Endothelial cell (in vitro differentiated cells): ENCODE measurements at regions not wholly inside any gene's neighbourhood (a gene's known extent, or its start where the extent isn't known, plus 50 kb on each side); places are given as distances from the start of the nearest gene placed in this dataset.

ENCODE experiments used
- DNase-seq: peaks from one replicate; pipeline ENCODE4 v3.0.0; 2021; ENCODE audit warnings: low spot score
- H3K27ac Mint-ChIP-seq: one replicate; pipeline ENCODE4 v1.8.0; 2021; ENCODE audit warnings: mixed read lengths, inconsistent platforms; ENCODE audit not compliant: unreplicated experiment
- H3K27me3 Mint-ChIP-seq: one replicate; pipeline ENCODE4 v1.8.0; 2021; ENCODE audit warnings: mild to moderate bottlenecking, moderate library complexity, mixed read lengths, inconsistent platforms; ENCODE audit not compliant: unreplicated experiment
- H3K36me3 Mint-ChIP-seq: one replicate; pipeline ENCODE4 v1.8.0; 2021; ENCODE audit warnings: mild to moderate bottlenecking, low read depth, mixed read lengths, inconsistent platforms; ENCODE audit not compliant: unreplicated experiment
- H3K4me1 Mint-ChIP-seq: one replicate; pipeline ENCODE4 v1.8.0; 2021; ENCODE audit warnings: mild to moderate bottlenecking, mixed read lengths, inconsistent platforms; ENCODE audit not compliant: unreplicated experiment
- H3K4me3 Mint-ChIP-seq: one replicate; pipeline ENCODE4 v1.8.0; 2021; ENCODE audit warnings: mild to moderate bottlenecking, mixed read lengths, inconsistent platforms; ENCODE audit not compliant: unreplicated experiment
- H3K9me3 Mint-ChIP-seq: one replicate; pipeline ENCODE4 v1.8.0; 2021; ENCODE audit warnings: mixed read lengths, inconsistent platforms; ENCODE audit not compliant: unreplicated experiment
- CTCF ChIP-seq: fragments of 200-600 bp; sonication (generic); IDR thresholded peaks from one replicate; pipeline ENCODE4 v1.5.0; 2021; ENCODE audit warnings: antibody characterized with exemption; ENCODE audit not compliant: unreplicated experiment

- Mint-ChIP-seq H3K9me3 (no peaks in the 10 kb centered on the region), H3K27ac (no peak overlapping the region), H3K36me3 (no peaks in the 10 kb centered on the region), H3K4me1 (peaks cover 12% of the 10 kb centered on the region), H3K4me3 (no peak overlapping the region), H3K27me3 (no peaks in the 10 kb centered on the region)
- DNase-seq = no peak
- TF ChIP-seq CTCF = no peak
Measured at GRCh38 chr7:15043931-15044330, 141.4 kb upstream of the DGKB start.

DNA sequence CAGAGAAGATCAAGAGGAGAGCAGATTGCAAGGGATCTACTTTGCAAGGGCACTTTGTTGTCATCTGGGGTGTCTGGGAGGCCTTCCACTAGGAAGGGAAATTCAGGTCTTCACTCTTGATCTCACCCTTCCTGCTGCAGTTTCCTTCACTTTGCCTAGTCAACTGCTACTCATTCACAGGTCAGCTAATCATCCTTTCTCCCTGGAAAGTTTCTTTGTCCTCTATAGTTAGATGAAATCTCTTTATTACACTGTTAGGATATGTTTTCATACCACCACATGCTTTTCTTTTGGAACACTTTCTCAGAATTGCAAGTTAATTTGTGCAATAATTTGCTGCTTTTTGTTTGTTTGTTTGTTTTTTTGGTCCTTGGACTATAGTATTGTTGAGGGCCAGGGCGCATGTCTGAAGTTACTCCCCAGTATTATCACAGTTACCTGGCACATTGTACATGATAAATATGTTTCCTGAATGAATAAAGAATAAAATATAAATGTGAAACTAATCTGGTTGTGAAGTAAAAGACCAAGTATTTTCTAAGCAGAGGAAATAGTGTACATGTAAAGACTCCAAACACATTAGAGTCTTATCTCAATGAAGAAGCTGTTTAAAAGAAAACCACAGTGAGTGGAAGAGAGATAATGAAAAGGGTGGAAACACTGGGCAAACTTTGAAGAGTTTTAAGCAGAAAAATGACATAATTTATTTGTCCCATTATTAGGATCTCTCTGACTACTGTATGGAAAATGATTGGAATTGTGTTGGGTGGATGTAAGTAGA is 139.9 kb upstream of the DGKB start:
- no peak overlapping the region for H3K27ac Mint-ChIP-seq
- peaks cover 12% of the 10 kb centered on the region for H3K4me1 Mint-ChIP-seq
- no peak for DNase-seq
- no peaks in the 10 kb centered on the region for H3K36me3 Mint-ChIP-seq
- H3K9me3 Mint-ChIP-seq = no peaks in the 10 kb centered on the region
- H3K27me3 Mint-ChIP-seq = no peaks in the 10 kb centered on the region
- no peak for TF ChIP-seq CTCF
- H3K4me3 Mint-ChIP-seq = no peak overlapping the region

GRCh38 chr7:15041226-15041625 is 138.7 kb upstream of the DGKB start:
- DNase-seq = no peak
- no peaks in the 10 kb centered on the region for H3K27me3 Mint-ChIP-seq
- no peaks in the 10 kb centered on the region for H3K36me3 Mint-ChIP-seq
- peaks cover 12% of the 10 kb centered on the region for H3K4me1 Mint-ChIP-seq
- H3K4me3 Mint-ChIP-seq = no peak overlapping the region
- H3K9me3 Mint-ChIP-seq = no peaks in the 10 kb centered on the region
- H3K27ac Mint-ChIP-seq = no peak overlapping the region
- no peak for TF ChIP-seq CTCF

- Mint-ChIP-seq H3K4me3 (no peak overlapping the region), H3K9me3 (no peaks in the 10 kb centered on the region), H3K27ac (no peak overlapping the region), H3K36me3 (no peaks in the 10 kb centered on the region), H3K27me3 (no peaks in the 10 kb centered on the region), H3K4me1 (no peaks in the 10 kb centered on the region)
- DNase-seq = no peak
- no peak for TF ChIP-seq CTCF
Measured at GRCh38 chr7:15035814-15036213, 133.3 kb upstream of the DGKB start.

- Mint-ChIP-seq H3K4me3 (no peak overlapping the region), H3K36me3 (no peaks in the 10 kb centered on the region), H3K4me1 (no peaks in the 10 kb centered on the region), H3K9me3 (no peaks in the 10 kb centered on the region), H3K27me3 (no peaks in the 10 kb centered on the region), H3K27ac (no peak overlapping the region)
- DNase-seq = no peak
- no peak for TF ChIP-seq CTCF
Measured at GRCh38 chr7:15033039-15033438, 130.5 kb upstream of the DGKB start.
